NCI-H345 treated with DMSO at 0.1 percent for 48 hours (cell line): ENCODE measurements at regions not wholly inside any gene's neighbourhood (a gene's known extent, or its start where the extent isn't known, plus 50 kb on each side); places are given as distances from the start of the nearest gene placed in this dataset.

Source experiments
- DNase-seq: peaks from one replicate; lab custom pipeline; 2025; ENCODE audit not compliant: unreplicated experiment; lab: John Stamatoyannopoulos, UW

DNA sequence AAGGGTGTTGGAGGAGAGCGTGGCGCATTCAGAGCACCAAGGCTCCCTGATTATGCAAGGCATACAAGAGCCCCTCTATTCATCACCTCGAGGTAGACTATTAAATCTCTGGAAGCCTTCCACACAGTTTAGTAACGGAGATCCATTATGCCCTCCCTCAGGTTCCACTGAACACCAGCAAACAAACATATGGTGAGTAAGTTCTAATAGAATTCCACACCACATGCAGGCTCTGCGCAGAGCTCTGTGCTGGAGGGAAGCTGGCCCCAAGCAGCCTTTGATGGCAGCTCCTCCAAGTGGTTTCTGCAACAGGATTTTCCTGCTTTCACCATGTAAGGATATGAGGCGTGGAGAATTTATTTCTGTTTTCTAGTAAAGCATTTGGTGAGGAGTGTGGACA lies 238.6 kb downstream of the C1D start:
- DNase-seq = no peak

DNA sequence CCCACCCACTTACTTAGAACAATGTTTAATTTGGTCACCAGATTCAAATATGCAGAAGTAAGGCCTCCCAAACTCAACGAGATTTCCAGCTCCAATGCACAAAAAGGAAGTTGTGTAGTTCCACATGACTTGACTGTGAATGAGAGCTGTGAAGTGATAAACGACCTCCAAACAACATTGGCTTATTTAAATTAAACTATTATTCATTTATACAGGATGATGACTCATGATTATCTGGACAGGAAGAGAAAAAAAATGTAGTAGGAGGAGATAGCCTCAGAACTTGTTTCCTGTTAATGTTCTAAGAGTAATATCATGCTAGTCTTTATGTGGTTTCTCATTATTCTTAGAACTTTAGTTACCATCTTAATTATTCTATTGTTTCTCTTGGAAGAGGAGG lies 237.3 kb downstream of the C1D start:
- no peak for DNase-seq

DNA sequence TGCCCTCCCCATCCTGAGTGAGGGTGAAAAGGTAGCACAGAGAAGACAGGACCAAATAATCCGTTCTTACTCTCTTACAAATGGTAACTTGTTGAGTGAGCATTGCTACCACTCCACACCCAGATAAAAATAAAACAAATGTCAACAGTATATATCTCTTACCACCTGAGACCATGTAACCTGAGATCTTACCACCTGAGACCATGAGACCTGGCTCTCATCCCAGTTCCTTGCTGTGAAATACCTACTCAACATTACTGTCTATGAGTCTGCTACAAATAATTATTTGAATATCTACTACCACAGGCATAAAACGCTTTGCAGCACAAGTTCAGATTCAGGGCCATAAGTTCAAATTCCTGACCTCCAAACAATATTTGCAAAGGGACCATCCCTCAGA lies 234.7 kb downstream of the C1D start:
- DNase-seq = peak; percentile 88

DNA sequence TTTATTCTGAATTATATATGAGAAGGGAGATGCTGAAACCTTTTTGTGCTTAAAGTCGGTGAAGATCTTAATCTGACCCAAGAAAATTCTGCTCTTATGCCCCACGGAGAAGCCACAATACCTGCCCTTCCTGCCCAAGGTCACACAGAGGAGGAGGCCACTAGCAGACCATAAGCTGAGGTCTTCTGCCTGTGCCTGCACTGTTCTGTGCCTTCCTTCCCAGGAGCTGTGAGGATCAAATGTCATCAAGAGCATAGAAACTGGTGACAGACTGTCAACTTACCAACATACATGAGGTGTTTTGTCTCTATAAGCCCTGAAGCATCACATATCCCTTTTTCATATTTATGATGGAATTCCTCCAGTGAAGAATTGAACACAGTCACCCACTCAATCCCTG lies 233.3 kb downstream of the C1D start:
- no peak for DNase-seq

DNA sequence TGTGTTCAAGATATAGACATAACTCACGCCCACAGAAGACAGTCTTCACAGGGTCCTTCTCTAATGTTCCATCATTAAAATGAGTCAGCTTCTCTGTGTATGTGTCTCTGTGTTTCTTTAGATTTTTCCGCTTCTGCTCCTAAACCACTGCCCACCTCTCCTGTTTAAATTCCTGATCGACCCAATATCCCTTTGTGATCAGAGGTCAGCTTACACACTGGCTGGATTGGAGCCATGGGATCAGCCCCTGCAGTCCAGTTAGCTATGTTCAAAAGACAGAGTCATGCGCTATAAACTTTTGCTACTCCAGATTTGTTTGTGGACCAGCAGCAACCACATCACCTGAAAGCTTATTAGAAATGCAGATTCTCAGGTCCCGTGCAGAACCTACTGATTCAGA lies 229.2 kb downstream of the C1D start:
- DNase-seq = no peak

DNA sequence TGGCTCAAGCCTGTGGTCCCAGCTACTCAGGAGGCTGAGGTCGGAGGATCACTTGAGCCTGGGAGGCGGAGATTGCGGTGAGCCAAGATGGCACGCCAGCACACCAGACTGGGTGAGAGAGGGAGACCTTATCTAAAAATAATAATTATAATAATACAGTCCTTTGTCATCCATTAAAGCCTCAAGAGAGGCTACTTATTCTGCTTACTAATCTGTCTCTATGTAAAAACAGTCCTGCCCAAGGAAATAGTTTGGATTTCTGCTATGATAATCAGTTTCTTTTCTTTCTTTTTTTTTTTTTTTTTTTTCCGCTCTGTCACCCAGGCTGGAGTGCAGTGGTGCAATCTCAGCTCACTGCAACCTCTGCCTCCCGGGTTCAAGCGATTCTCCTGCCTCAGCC lies 228.3 kb downstream of the C1D start:
- DNase-seq = no peak

DNA sequence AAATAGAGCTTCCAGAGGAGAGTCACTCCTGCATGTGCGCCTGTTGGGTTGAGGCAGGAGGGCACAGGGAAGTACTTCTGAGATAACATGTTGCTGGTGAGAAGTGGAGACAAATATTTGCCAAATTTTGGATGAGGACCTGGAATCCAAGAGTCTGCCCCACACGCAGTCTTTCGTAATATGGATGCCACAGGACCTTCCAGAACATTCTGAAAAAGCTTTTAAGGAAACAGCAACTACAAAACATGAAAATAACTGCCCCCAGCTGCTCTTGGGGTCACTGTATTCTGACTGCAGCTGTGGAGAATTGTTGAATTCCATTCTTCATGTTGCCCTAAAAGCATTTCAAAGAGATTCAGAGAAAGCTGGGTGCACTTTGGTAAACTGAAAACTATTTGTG lies 227.5 kb downstream of the C1D start:
- no peak for DNase-seq

DNA sequence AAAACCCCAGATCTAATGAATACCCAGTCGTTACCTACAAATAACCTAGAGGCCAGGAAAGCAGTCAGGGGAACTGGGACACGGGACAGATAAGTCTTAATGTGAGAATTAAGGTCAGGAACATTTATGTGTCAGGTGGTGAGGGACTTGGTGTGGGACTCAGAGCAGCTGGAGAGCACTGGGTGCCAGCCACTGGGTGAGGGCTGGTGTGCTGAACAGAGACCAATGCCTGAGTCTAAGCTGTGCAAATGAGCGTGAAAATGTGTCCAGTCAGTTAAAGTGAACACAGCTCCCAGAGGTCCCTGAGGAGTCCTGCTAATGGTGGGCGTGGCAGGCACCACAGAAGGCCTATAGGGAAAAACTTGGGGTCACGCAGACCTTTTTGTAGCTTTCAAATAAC lies 225.9 kb downstream of the C1D start:
- peak; percentile 2 for DNase-seq

DNA sequence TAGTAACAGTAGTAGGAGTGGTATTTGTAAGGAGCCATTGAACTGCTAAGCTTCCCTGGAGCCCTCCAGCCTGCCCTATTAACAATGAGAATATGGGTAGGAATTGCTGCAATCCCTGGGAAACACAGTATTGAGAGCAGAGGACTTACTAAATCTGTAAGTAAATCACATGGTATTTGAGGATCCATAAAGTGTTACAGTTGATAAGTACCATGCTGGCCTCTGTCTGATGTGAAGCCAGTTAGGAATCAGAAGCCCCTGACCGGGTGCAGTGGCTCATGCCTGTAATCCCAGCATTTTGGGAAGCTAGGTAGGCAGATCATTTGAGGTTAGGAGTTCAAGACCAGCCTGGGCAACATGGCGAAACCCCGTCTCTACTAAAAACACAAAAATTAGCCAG lies 224.6 kb downstream of the C1D start:
- DNase-seq = no peak

DNA sequence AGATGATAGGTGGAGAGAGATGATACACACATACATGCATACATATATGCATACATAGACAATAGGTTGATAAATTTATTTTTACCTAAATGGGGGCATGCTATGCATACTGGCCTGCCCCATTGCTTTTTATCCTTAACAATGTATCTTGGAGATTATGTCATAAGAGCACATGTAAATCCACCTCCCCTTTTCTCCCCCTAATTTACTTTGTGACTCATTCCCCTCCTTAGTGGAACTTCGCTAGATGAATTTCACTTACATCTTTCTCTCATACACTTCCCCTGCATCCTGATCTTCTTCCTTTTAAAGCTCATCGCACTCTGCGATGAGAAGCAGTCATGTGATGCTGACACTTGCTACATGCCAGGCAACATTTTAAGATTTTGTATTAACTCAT lies 223.6 kb downstream of the C1D start:
- no peak for DNase-seq

DNA sequence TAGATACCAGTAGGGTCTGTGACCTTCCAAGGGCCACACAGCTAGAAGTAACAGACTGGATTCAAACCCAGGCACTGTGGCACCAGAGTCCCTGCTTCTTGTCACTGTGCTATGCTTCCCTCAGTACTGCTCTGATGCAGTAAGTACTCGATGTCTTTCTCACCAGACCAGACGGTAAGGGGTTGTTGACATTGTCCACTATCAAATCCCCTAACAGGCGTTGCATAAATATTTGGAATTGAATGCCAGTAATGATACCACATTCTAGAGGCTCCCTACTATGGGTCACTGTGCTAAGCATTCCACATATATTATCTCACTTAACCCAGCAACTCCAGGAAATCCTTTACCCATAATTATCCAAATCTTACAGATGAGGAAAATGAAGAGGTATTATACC lies 223.1 kb downstream of the C1D start:
- DNase-seq = no peak

DNA sequence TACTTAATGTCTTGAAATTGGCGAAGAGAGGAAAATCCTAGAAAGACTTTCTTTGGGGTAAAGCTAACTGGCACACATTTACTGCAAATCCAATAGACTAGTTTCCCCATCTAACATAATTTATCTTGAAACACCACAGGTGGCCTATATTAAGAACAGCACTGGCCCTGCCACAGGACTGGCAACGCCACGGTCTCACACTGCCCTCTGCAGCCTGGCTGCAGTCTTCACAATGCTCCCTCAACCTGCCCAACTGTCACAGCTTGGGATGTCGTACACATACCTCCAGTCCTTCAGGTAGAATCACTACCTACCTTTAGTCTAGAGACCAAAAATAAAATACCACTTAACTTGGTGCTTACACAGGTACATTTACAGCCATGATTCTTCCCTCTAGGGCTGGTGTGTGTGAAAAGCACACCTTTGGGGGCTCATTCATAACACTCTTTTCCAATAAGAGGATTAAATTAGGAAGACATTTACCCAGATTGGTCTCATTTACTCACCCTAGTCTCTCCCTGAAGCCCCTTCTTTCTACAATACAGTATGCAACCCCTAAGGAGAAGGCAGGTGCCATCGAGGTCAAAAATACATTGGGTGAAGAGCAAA lies 222.2 kb downstream of the C1D start:
- peak; percentile 66 for DNase-seq

DNA sequence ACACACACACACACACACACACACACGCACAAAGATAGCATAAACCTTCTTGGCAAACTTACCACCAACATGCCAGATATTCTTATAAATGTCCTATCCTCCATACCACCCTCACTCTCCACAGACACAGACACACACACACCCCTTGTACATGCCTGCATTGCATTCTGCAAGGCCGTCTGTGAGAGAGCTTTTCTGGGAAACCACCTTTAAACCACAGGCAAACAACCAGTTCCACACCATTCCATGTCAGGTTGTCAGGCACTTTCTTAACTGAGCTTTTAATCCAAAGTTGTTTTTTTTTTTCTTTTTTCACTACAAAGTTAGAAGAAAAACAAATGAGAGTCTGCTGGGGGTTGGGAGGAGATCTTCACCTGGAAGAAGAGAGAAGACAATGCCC lies 221.1 kb downstream of the C1D start:
- no peak for DNase-seq

DNA sequence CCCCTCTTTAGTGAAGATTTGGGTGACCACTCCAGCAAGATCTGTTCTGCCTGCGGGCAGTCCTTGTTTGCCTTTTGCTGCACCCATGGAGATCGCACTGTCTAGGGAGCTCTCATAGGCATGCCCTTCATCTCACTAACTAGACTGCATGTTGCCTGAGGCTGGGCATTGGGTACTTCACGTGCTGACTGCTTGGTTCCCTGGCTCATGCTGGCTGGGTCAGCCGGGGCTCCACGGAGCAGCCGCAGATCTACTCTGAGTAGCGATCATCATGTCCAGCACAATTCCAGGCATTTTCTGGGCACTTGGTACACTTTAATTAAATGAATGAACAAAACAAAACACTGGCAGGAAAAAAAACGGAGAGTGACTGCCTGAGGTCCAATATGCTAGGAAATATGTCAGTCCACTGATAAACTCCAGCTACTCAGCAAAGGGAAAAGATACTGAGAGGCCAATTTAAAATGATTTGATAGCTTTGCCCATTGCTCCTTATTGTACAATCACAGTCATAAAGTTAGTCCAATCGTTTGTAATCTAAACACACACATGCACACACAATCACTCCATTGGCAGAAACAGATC lies 220.3 kb downstream of the C1D start:
- DNase-seq = no peak

DNA sequence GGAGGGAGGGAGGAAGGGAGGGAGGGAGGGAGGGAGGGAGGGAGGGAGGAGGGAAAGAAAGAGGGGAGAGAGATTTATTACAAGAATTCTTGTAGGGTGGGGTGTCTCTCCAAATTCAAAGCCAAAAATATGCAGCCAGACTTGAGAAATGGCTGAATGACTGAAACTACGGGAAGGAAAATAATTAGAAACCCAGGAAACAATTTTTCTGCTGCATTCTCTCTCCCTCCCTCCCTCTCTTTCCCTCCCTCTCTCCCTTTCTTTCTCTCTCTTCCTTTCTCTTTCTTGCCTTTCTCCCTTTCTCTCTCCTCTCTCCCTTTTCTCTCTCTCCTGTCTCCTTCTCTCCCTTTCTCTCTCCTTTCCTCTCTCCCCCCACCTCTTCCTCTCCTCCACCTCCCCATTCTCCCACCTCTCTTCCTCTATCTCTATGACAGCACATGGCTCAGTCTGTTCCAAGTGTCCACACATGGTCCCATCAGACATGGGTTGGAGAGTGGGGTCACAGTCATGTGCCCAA lies 218.7 kb downstream of the C1D start:
- DNase-seq = no peak

DNA sequence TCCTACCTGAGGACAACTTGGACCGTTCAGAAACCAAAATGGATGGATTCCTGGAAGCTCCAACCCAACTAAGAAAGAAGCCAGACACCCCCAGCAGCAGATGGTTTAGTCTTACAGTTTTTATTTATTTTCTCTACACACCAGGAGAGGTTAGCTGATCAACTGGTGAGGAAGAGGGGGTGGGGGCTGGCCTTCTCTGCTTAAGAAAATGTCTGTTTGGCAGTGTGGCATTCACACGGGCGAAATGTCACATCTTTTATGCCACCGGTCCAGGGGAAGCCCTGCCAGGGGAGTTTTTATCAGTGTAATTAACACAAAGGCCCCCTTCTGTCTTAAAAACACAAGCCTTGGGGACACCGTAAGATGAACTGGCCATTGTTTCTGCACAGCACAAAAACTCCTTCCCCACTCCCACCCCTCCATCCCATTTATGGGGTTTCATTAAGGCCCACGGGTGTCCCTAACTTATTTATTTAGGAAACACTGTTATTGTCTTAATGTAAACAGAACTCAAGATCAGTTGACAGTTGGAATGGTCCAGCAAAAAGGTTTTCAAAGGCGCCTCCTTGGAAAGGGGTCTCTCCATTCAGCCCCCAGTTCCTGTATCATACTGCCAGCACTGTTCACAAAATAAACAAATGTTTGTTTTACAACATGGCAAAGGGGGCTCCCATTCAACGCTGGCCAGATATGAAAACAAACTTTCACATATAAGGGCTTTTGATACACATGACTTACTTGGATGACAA lies 217.0 kb downstream of the C1D start:
- peak; percentile 30 for DNase-seq

DNA sequence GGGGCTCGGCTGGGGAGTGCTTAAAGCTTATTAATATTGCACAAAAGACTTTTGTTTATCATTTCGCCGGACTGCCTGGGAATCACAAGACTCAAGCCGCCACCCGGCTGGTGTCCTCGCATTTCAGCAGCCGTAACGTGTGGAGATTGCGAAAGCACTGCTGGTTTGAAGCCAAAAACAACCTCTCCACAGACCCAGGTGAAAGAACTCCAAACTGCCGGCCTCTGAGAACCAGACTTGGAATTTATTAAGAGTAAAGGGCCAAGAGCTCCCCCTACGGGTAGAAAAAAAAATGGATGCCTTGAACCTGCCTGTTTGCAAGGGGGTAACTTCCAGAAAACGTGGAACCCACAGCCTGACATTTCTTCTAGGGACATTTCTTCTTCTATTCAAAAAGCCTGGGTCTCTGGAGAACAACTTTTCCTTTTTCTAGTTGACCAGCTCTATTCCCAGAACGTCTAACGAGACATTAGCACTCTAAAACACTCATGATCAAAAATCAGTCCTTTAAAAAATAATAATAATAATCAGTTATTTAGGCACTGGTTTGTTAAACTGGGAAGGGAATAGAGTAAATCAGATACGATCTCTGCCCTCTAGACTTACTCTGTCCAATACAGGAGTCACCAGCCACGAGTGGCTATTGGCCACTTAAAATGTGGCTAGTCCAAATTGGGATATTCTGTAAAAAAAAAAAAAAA lies 216.3 kb downstream of the C1D start:
- peak; percentile 99 for DNase-seq

DNA sequence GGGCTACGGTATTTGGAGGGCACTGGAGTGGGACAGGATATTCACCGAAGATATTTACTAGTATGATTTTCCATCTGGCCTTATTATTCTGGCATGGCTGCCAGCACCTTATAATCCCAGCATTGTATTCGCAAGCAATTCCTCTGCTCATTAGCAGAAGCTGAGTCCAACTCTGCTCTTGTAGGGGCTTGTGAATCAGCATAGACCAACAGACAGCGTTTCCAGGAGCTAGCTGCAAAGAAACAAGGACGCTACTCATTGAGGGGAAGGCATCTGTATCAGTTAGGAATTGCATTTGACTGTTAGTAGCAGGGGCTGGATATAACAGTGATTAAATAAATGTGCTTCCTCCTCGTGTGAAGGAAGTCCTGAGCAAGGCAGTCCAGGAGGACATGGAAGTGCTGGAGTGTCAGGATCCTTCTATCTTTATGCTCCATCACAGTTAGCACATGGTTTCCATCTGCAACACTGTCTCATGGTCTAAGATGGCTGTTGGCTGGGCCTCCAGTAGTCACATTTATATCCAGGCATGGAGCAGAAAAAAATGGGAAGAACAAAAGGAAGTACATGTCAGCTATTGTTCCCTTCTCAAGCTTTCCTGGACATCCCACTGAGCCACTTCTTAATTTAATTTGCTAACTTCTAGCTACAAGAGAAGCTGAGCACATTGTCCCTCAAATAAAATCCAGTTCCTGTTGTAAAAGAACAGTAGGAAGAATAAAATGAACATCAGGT lies 214.1 kb downstream of the C1D start:
- DNase-seq = no peak

DNA sequence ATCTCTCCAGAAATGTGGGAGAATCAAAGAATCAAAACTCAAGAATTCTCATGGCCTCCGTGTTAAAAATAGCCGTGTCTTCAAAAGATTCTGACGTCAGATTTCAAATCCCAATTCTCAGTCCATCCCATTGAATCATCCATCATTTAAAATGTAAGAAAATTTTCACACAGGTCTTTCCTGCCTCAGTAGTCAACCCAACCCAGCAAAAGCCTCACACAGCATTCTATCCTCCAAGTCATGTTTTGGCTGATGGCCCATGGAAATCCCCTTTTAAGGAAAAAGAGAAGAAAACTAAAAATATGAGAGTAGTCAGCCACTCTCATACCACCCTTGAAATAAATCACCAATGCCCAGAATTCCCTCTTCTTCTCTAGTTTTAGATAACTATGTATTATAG lies 211.8 kb downstream of the C1D start:
- DNase-seq = no peak

DNA sequence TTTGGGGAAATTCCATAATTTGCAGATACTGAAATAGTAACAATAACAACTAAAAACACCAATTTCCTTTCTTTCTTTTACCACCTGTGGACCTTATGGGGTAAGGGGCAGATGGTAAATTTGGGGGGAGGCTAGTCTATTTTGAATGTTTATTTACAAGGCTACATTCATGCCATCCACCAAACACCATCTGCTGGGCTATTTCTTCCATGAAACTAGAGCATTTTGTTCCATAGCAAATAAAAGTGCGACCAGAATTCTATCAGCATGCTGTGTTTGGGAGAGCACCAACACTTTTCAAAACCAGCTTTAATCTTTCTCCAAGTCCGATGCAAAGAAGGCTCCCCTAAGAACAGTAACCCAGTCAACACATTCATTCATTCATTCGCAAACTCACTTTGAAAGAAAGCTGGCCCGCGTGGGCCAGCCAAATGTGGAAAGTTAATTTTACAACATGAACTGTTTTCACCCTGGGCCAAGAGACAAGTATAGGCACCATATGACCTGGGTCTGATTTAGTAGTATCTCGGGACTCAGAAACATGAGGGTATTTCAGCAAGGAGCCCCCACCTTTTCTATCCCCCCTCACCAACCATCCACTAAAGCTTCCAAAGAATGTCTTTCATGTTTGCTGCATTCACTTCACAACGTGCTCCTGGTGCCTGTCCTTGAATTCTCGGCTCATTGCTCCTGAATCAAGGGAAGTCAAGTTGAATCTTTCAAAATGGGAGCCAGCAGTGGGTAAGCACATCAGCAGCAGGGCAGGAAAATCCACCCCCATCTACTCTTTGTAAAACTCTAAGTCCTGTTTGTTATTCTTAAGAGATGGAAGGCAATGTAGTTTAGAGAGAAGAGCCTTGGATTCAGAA lies 210.6 kb downstream of the C1D start:
- no peak for DNase-seq
